ENCODE measurements at regions not wholly inside any gene's neighbourhood (a gene's known extent, or its start where the extent isn't known, plus 50 kb on each side); places are given as distances from the start of the nearest gene placed in this dataset.
"Not testable (repeated sequence)": the region's sequence is repeated elsewhere in the genome, so short reads cannot be mapped to it uniquely, and the experiment has no call there.

DNA sequence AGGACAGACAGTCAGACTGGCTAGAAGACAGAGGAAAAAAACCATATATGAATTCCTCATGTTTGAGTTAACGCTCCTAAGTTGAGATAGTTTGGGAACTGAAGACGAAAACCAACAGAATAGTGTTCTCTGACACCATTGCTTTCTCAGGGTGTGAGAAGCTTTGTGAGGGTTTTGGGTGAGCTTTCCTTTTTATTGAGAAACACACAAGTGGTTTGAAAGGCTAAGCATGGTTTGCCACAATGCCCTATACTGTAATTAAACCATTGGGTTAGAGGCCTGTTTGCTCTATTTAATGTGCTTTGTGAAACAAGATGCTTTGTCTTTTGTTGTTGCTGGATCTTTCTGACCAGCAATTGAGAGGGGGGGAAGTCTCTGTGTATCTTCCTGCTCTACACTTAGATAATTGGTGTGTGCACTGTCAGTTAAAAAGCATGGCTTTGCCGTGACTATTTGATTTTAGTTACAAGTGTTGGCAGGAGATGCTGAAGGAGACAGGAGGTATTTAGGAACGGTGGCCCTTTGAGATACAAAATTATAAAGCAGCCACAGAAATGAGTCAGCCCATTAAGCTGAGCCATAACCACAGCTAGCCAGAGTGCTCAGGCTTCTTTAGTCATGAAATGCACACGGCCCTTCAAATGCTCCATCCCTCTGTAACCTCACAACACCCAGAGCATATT is 273.0 kb upstream of the PREP start:
- Mint-ChIP-seq H3K27ac (no peak overlapping the region), H3K4me1 (no peaks in the 10 kb centered on the region), H3K27me3 (peaks cover 5% of the 10 kb centered on the region), H3K4me3 (no peak overlapping the region), H3K9me3 (ENCODE audit: insufficient read depth) (peaks cover 3% of the 10 kb centered on the region)
- Histone ChIP-seq H3K9ac (ENCODE audit: low read length) (no peak overlapping the region), H3K27me3 (replicated peaks in 1 of 4; ENCODE audit: control extremely low read depth in 1 of 4, control insufficient read depth in 3 of 4, insufficient read depth in 4 of 4, low read length in 3 of 4) (no peaks in the 10 kb centered on the region), H3K36me3 (replicated peaks in 1 of 2; ENCODE audit: control extremely low read depth in 1 of 2, control insufficient read depth in 1 of 2, extremely low read depth in 1 of 2, insufficient read depth in 2 of 2, low read length in 1 of 2) (no peaks in the 10 kb centered on the region), H3K27ac (ENCODE audit: low read length in 2 of 2) (no peak overlapping the region), H3K4me3 (ENCODE audit: control extremely low read depth in 1 of 5, extremely low read depth in 1 of 5, insufficient read depth in 1 of 5, low read depth in 2 of 5, low read length in 4 of 5) (no peak overlapping the region), H3K9me3 (ENCODE audit: control extremely low read depth in 1 of 3, control insufficient read depth in 2 of 3, insufficient read depth in 1 of 3, low read length in 2 of 3) (no peaks in the 10 kb centered on the region), H4K20me1 (ENCODE audit: control insufficient read depth, insufficient read depth, low read length, poor library complexity, severe bottlenecking) (no peaks in the 10 kb centered on the region), H3K4me1 (ENCODE audit: control insufficient read depth in 2 of 2, insufficient read depth in 2 of 2, low read length in 2 of 2) (no peaks in the 10 kb centered on the region), H2AFZ (ENCODE audit: insufficient read depth, low read depth, low read length, poor library complexity, severe bottlenecking) (no peak overlapping the region), H3K4me2 (replicated peaks; ENCODE audit: low read depth, low read length, poor library complexity, severe bottlenecking) (no peak overlapping the region), H3K79me2 (ENCODE audit: control insufficient read depth, insufficient read depth, low read length) (no peaks in the 10 kb centered on the region)
- intact Hi-C loops (cut with micrococcal nuclease), result no loop called here
- TF ChIP-seq, protein P1, sequence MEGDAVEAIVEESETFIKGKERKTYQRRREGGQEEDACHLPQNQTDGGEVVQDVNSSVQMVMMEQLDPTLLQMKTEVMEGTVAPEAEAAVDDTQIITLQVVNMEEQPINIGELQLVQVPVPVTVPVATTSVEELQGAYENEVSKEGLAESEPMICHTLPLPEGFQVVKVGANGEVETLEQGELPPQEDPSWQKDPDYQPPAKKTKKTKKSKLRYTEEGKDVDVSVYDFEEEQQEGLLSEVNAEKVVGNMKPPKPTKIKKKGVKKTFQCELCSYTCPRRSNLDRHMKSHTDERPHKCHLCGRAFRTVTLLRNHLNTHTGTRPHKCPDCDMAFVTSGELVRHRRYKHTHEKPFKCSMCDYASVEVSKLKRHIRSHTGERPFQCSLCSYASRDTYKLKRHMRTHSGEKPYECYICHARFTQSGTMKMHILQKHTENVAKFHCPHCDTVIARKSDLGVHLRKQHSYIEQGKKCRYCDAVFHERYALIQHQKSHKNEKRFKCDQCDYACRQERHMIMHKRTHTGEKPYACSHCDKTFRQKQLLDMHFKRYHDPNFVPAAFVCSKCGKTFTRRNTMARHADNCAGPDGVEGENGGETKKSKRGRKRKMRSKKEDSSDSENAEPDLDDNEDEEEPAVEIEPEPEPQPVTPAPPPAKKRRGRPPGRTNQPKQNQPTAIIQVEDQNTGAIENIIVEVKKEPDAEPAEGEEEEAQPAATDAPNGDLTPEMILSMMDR (IDR thresholded peaks at IDR 0.05), result no peak
- no peak for TF ChIP-seq EZH2 (IDR thresholded peaks at IDR 0.05; ENCODE audit: borderline replicate concordance, insufficient read depth, low read depth, low read length, poor library complexity, severe bottlenecking)
- ChIA-PET CTCF (no interaction called here), POLR2A (no interaction called here)
- ATAC-seq (ENCODE audit: low read depth) (no peak), DNase-seq (no peak)
- 78% methylated on average over 4 of the region's 5 CpGs for WGBS (ENCODE audit: insufficient coverage)

DNA sequence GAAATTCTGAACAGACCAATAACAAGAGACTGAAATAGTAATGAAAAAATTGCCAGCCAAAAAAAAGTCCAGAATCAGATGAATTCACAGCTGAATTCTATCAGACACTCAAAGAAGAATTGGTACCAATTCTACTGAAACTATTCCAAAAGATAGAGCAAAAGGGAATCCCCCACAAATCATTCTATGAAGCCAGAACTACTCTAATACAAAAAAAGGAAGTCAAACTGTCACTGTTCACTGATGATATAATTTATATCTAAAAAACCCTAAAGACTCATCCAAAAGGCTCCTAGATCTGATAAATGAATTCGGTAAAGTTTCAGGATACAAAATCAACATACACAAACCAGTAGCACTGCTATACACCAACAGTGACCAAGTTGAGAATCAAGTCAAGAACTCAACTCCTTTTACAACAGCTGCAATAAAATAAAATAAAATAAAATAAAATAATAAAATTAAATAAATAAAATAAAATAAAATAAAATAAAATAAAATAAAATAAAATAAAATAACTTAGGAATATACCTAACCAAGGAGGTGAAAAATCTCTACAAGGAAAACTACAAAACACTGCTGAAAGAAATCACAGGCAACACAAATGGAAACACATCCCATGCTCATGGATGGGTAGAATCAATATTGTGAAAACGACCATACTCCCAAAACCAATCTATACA is 270.1 kb upstream of the PREP start:
- H3K9ac ChIP-seq (ENCODE audit: low read length); H3K79me2 ChIP-seq (ENCODE audit: control insufficient read depth, insufficient read depth, low read length); H3K4me2 ChIP-seq (replicated peaks; ENCODE audit: low read depth, low read length, poor library complexity, severe bottlenecking); H3K4me1 Mint-ChIP-seq; CTCF ChIA-PET; H3K27me3 ChIP-seq (replicated peaks in 1 of 4; ENCODE audit: control extremely low read depth in 1 of 4, control insufficient read depth in 3 of 4, insufficient read depth in 4 of 4, low read length in 3 of 4); H3K27ac ChIP-seq (ENCODE audit: low read length in 2 of 2); DNase-seq; POLR2A ChIA-PET; H2AFZ ChIP-seq (ENCODE audit: insufficient read depth, low read depth, low read length, poor library complexity, severe bottlenecking); H3K27ac Mint-ChIP-seq; H3K9me3 Mint-ChIP-seq (ENCODE audit: insufficient read depth); H3K36me3 ChIP-seq (replicated peaks in 1 of 2; ENCODE audit: control extremely low read depth in 1 of 2, control insufficient read depth in 1 of 2, extremely low read depth in 1 of 2, insufficient read depth in 2 of 2, low read length in 1 of 2); H3K9me3 ChIP-seq (ENCODE audit: control extremely low read depth in 1 of 3, control insufficient read depth in 2 of 3, insufficient read depth in 1 of 3, low read length in 2 of 3); H3K4me3 Mint-ChIP-seq; intact Hi-C loops (cut with micrococcal nuclease); H3K4me3 ChIP-seq (ENCODE audit: control extremely low read depth in 1 of 5, extremely low read depth in 1 of 5, insufficient read depth in 1 of 5, low read depth in 2 of 5, low read length in 4 of 5); H4K20me1 ChIP-seq (ENCODE audit: control insufficient read depth, insufficient read depth, low read length, poor library complexity, severe bottlenecking); ATAC-seq (ENCODE audit: low read depth); H3K4me1 ChIP-seq (ENCODE audit: control insufficient read depth in 2 of 2, insufficient read depth in 2 of 2, low read length in 2 of 2): not testable (repeated sequence)
- H3K27me3 Mint-ChIP-seq, result peaks cover 15% of the 10 kb centered on the region
- WGBS (ENCODE audit: insufficient coverage), result no CpG with 5 or more reads among the region's 2 CpGs
